NCI-H1092 (cell line): ENCODE measurements at regions not wholly inside any gene's neighbourhood (a gene's known extent, or its start where the extent isn't known, plus 50 kb on each side); places are given as distances from the start of the nearest gene placed in this dataset.
"Not testable (repeated sequence)": the region's sequence is repeated elsewhere in the genome, so short reads cannot be mapped to it uniquely, and the experiment has no call there.

Experiments used
- DNase-seq: peaks from one replicate; lab custom pipeline; 2025; lab: John Stamatoyannopoulos, UW

GRCh38 chr2:128510701-128511397, 192.2 kb upstream of the HS6ST1 start:
- no peak for DNase-seq

- no peak for DNase-seq
Observed at GRCh38 chr2:128511731-128512378, 193.2 kb upstream of the HS6ST1 start.

- DNase-seq: no peak
Observed at GRCh38 chr2:128512379-128513115, 193.9 kb upstream of the HS6ST1 start.

- DNase-seq: no peak
Observed at GRCh38 chr2:128513116-128513960, 194.7 kb upstream of the HS6ST1 start.

- no peak for DNase-seq
Observed at GRCh38 chr2:128513961-128514283, 195.3 kb upstream of the HS6ST1 start.

DNA sequence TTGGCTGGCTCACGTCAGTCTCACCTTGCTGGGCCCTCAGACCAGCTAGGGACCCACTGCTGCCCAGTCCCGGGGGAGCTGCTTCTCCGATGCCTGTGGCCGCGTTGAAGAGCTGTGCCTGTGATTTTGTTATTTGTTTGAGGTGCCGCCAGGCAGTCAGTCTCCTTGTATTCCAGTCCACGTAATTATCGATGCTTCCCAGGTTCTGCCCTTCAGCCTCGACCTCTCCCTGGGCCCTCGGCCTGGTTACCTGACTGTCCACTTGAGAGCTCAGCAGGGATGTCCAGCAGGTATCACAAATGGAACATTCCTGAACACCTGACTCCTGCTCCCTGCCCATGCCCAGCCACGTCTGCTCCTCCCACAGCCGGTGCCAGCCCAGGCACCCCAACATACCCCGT, 195.9 kb upstream of the HS6ST1 start:
- DNase-seq: no peak

DNA sequence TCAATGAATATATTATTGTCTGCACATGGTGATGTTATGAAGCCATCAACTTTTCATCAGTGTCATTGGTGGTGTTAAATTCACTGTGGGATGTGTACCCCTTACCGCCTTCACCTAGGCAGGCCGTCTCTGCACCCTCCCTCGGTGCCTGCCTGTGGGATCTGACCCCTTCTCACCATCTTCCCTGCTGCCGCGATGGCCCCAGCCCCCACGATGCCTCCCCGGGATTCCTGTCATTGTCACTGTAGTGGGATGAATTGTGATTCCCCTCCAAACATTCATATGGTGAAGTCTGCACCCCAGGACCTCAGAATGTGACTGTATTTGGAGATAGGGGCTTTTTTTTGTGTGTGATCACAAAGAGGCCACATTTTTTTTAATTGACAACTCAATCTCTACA, 198.3 kb upstream of the HS6ST1 start:
- DNase-seq: no peak

DNA sequence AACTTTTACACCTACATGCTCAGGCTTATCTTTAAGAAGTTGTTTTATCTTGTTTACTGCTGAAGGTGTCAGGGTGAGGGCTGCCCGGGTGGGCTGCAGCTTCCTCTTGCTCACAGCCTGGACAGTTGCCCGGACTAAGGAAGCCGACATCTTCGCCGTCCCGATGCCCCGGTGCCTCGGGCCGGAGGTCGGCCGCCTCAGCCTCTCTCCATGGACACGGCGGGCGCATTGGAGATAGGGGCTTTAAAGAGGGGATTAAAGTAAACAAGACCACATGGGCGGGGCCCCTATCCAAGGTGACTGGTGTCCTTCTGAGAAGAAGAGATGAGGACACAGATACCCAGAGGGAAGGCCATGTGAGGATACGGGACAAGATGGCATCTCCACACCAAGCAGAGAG, 200.4 kb upstream of the HS6ST1 start:
- not testable (repeated sequence) for DNase-seq

DNA sequence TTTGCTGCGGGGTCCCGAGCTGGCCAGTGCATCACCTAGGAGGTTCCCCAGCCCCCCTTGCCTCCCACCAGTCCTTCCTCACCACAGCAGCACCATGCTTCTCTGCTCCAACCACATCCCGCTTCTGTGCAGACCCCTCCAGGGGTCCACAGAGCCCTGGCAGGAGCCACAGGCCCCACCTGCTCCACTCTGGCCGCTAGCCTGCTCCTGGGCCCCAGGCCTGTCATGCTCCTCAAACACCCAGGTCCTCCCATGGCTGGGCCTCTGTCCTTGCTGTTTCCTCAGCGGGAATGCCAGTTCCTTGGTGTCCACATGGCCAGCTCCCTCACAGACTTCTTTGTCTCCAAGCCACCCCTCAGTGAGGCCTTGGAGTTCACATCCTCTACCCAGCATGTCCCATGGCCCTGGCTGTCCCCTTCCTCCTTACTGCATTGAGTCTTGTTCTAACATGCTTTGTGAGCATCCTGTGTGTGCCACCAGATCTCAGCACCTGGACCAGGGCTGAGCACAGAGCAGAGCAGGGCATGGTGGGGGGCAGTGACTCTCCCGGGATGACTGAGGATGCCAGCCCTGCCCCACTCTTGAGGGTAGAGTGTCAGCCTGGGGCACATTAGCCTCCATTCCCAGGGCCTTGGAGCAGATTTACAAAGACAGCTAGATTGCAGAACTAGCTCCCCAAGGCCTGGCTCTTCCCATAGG, 201.0 kb upstream of the HS6ST1 start:
- no peak for DNase-seq

- no peak for DNase-seq
Observed at GRCh38 chr2:128520340-128520739, 201.7 kb upstream of the HS6ST1 start.

DNA sequence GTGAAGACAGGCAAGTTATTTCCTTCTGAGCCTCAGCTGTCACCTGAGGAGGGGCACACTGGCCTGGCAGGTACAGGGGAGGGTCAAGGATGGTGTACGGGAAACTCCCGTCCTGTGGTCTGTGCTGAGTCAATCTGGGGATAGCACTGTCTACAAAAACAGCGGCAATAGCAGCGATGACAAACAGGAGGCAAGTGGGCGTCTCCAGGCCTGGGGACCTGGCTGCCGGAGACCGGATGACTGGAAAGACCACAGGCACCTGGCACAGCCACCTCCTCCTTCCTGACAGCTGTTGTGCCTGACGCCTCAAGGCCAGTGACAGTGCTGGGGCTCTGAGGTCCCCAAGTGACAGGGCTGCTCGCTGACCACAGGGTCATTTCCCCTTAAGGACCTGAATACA, 202.1 kb upstream of the HS6ST1 start:
- DNase-seq: no peak

DNA sequence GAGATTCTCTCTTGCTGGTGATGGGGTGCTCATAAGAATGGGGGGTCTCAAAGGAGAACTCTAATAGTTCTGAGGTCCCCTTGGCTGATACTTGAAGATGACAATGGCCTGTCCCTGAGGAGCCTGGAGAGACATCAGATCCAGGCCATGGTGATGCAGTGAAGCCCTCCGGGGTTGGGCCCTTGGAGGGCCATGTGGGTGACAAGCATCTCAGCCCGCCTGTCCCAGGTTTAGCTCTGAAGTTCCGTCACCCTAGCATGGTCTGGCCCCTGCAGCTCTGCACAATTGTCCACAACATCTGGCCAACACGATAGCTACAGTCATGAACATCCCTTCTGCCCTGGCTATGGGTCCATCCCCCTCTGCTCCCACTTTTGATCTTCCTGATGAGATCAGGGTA, 202.8 kb upstream of the HS6ST1 start:
- no peak for DNase-seq

DNA sequence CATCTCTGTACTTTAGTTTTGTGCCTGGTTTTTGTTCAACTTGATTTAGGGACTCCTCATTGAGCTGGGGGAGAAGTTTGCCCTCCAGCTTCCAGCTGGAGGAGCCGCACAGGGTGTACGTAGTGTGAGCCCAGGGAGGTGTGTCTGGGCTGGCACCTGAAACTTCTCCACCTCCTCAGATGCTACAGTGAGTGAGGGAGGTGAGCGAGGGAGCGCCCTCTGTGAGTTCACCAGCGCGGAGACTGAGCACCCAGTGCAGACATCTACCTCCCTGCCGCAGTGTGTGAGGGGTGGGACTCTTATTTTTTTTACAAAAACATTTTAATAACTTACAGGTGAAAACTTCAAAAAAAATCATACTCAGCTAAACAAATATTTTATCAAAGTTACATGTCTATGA, 204.2 kb upstream of the HS6ST1 start:
- no peak for DNase-seq

GRCh38 chr2:128523457-128523856, 204.8 kb upstream of the HS6ST1 start:
- DNase-seq: no peak

GRCh38 chr2:128524183-128524582, 205.5 kb upstream of the HS6ST1 start:
- no peak for DNase-seq

DNA sequence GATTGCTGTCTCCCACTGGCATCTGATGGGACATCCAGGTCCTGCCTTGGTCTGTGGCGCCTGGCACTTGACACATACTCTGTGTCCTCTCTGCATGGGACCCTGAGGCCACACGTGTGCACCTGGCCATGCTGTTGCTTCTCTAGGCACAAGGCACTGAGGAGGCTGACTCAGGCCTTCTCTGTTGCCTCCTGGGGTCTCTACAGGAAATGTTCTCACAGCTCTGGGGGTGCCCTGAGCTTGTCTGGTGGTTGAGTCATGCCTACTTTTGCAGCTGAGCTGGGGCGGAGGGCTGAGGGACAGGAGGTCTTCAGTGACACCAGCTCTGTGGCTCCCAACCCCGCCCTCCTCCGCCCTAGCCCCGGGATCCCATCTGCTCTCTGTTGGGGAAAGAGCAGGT, 207.0 kb upstream of the HS6ST1 start:
- DNase-seq: no peak

- no peak for DNase-seq
Observed at GRCh38 chr2:128526455-128526976, 207.8 kb upstream of the HS6ST1 start.

DNA sequence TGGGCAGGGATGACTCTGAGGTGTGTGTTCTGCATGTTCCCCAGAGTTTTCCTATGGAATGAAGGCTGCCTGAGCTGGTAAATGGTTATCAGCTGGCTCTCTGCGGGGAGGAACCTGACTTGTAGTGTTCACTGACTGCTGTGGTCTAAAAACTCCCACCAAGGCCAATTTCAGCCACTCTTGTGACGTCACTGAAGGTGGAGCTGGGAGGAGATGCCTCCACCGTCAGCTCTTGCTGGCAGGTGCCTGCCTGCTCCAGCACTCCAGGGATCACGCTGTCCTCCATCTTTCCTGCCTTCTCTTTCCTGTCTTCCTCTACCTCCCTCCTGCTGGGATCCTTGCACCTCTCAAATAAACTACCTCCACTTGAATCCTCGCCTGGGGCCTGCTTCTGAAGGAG, 209.5 kb upstream of the HS6ST1 start:
- no peak for DNase-seq

DNA sequence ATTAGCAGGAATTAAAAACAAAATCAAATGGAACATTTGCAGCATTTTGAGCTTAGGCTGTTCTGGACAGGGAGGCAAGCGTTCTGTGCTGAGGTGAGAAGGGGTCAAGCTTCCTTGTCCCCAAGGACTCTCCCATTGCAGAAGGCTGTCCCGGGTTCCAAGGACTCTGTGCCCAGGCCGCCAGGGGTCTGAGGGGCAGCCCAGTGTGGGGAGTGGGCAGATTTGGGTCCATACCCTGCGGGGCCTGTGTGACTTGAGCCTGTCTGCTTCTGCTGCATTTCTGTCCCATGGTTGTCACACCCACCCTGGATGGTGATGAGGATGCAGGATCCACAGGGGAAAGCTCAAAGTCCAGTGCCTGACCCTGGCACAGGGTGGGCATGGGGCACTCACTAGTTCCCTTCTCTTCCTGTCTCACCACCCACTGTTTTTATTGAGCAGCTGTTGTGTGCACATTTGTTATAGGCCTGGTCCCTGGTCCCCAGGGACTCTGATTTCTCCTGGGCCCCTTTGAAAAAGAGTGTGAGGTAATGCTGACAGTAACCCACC, 211.4 kb upstream of the HS6ST1 start:
- DNase-seq: no peak

GRCh38 chr2:128531856-128532255, 213.2 kb upstream of the HS6ST1 start:
- DNase-seq: no peak

- DNase-seq: no peak
Observed at GRCh38 chr2:128533101-128533500, 214.4 kb upstream of the HS6ST1 start.
